Activated T-cell treated with anti-CD3 and anti-CD28 coated beads for 1 hour (primary cell): ENCODE measurements at regions not wholly inside any gene's neighbourhood (a gene's known extent, or its start where the extent isn't known, plus 50 kb on each side); places are given as distances from the start of the nearest gene placed in this dataset.

Source experiments
- DNase-seq: peaks from one replicate; pipeline ENCODE4 v3.0.0-alpha.2; 2020; ENCODE audit warnings: low read depth

- DNase-seq = no peak
Observed at GRCh38 chr20:56957737-56958553, 308.5 kb downstream of the BMP7 start.

DNA sequence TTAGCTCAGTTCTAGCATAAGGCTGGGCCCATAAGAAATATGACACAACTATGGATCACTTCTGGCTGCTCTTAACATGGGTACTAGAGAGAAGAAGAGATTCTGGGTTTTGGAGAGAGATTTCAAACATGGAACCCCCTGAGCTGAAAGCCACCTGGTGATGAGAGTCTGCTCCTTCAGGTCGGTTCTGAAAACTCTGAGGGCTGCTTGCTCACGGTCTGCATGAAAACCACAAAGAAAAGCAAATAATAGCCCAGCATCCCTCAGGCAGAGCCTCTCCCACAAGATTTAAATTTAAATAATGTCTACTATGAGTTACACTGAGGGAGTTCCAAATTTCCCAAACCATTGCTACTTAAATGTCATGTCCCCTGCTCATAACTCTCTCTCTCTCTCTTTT is 301.5 kb downstream of the BMP7 start:
- DNase-seq = no peak

DNA sequence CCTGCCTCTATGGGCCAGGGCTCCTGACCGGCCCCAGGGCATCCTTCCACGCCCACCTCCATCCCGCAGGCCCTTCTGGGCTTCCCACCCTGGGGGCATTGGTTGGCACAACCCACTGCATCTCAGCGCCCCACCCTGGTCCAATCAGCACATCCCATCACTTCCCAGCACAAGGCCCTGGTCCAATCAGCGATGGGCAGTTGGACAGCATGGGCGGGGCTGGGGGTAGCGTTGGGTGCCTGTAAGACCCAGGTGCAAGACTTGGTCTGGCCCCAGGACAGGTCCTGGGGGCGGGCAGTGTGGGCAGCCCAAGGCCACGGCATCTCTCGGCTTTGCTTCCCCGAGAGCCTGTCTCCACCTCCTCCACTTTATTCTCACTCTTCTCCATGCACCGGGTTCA is 298.5 kb downstream of the BMP7 start:
- no peak for DNase-seq

DNA sequence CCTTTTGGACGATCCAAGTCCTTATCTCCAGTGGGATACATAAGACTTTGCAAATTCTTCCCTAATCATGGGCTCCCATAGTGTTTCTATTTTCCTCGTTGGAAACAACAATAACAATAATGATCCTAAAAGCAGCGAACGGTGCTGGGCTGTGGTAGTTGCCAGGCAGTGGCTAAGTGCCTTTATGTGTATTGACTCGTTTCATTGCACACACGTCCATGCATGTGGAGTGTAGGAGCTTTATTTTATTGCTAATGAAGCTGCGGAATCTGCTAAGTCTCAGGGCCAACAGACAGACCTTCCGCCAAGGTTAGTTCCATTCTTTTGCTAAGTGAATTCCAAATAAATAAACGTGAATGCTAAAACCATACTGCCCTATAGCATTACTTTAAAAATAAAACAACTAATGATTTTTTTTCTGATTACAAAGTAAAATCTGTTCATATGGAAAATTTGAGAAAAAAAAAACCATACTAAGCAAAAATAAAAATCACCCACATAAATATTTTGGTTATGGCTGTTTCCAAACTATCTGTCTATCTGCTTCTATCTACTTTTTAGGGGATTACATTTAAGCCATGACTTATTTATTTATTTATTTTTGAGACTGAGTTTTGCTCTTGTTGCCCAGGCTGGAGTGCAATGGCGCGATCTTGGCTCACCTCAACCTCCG is 297.9 kb downstream of the BMP7 start:
- DNase-seq = no peak

GRCh38 chr20:56974499-56975250 is 291.8 kb downstream of the BMP7 start:
- no peak for DNase-seq

DNA sequence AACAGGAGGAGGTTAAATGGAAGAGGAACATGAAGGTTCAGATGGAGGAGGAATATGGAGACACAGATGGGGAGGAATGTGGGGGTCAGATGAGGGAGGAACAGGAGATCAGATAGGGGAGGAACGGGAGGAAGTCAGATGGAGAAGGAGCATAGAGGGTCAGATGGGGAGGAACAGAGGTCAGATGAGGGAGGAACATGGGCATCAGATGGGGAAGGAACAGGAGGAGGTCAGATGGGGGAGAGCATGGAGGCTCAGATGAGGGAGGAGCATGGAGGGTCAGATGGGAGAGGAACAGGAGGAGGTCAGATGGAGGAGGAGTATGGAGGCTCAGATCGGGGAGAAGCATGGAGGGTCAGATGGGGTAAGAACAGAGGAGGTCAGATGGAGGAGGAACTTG is 290.6 kb downstream of the BMP7 start:
- DNase-seq = no peak

- no peak for DNase-seq
Observed at GRCh38 chr20:56976336-56976735, 290.1 kb downstream of the BMP7 start.

- DNase-seq = no peak
Observed at GRCh38 chr20:56978475-56978874, 288.0 kb downstream of the BMP7 start.

DNA sequence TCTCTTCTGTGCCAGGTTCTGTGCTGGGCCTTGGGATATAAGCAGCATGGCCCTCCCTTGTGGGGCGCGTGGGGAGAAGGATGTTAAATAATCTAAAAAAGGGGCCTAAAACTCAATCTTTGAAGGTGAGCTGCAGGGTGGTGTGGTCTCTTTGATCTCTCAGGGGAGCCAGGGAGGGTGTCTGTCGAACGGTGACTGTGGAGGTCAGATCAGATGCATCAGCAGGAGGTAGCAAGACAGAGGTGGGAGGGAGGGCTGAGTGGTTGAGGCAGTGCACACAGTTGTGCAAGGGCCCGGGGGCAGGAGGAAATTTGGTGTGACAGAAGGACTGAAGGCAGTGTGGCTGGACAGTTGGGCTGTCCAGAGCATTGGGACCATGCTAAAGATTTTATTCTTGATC is 287.3 kb downstream of the BMP7 start:
- no peak for DNase-seq

GRCh38 chr20:56981301-56981700 is 285.1 kb downstream of the BMP7 start:
- no peak for DNase-seq

DNA sequence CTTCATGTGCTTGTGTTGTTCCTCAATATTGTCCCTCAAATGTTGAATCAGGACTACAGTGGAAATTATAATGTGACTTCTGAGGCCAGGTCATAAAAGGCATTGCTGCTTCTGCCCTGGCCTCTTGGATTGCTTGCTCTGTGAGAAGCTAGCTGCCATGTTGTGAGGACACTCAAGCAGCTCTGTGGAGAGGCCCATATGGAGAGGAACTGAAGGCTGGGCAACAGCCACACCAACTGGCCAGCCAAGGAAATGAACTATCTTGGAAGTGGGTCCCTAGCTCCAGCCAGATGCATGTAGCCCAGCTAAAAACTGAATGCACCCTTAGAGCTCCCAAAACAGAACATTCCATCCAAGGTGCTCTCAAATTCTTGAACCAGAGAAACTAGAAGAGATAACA is 282.6 kb downstream of the BMP7 start:
- DNase-seq = no peak

- no peak for DNase-seq
Observed at GRCh38 chr20:56985066-56985685, 281.3 kb downstream of the BMP7 start.

- DNase-seq = no peak
Observed at GRCh38 chr20:56986476-56986875, 280.0 kb downstream of the BMP7 start.

- no peak for DNase-seq
Observed at GRCh38 chr20:56986931-56987720, 279.3 kb downstream of the BMP7 start.

GRCh38 chr20:56987986-56988385 is 278.5 kb downstream of the BMP7 start:
- DNase-seq = no peak

GRCh38 chr20:56988446-56988845 is 278.0 kb downstream of the BMP7 start:
- no peak for DNase-seq

DNA sequence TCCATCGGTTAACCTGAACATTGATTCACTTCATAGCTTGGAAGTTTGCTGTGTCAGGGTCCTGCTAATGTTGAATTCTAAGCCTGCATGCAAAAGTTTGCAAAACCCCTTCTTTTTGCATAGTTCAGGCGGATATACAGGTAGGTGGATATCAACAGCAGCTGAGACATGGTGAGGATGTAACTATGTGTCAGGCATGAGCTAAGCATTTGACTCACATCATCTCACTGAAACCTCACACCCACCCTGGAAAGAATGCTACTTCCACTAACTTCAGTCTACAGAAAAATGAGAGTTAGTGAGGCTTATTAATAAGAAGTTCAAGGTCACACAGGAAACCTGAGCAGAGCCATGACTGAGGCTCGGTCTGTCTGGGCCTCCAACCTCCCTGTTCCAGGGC is 276.9 kb downstream of the BMP7 start:
- DNase-seq = no peak

DNA sequence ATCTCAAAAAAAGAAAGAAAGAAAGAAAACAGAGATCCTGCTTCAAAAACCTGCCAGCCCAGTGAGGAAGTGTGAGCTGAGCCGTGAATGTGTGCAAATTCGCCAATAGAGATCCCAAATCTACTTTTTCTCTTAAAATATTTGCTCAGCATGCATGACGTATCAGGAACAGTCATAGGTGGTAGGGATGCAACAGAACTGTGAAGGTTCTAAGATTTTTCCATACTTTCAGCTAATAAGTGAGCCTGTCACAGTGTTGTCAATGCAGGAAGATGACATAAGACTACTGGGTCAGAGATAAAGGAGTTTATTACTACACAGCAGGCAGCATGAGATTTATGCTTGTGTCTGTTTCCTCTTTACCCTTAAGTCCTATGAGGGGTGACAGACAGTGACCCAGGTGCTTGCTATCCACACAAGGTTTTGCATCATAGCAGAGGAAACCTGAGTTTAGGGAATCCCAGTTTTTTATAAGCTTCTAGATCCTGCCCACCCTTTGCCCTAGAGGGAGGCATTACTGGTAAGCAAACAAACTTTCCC is 273.4 kb downstream of the BMP7 start:
- no peak for DNase-seq

- no peak for DNase-seq
Observed at GRCh38 chr20:56994006-56994405, 272.4 kb downstream of the BMP7 start.

DNA sequence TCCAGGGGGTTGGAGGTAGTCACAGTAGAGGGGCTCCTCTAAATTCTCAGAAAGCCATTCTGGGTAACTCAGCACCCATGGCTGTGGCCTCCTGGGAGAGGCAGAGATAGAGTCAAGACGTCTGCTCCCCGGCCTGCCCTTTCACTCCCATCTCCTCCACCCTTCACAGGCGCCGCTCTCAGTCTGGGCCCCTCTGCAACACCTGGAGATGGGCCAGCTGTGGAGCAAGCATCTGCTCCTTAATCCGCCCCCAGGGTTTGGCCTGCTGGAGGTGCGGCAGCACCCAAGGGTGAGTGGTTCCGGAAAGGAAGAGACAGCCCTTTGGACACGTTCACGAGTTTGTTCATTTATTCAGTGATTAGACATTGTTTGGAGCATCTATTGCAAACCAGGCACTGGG is 271.3 kb downstream of the BMP7 start:
- DNase-seq = no peak

GRCh38 chr20:56995635-56996075 is 270.8 kb downstream of the BMP7 start:
- DNase-seq = no peak
